BLaER1 treated with 17β-estradiol and CSF1 and Interleukin-3, amounts not matched to agents 10 nM and 100 nM (cell line): ENCODE measurements at regions not wholly inside any gene's neighbourhood (a gene's known extent, or its start where the extent isn't known, plus 50 kb on each side); places are given as distances from the start of the nearest gene placed in this dataset.

ENCODE experiments used
- H3K27ac ChIP-seq, 11 experiments: shearing (Covaris generic); formaldehyde crosslinking; 2 replicates each; pipeline ENCODE4 v1.8.1; 2022
- H3K27me3 ChIP-seq, 11 experiments: shearing (Covaris generic); formaldehyde crosslinking; 2 replicates each; pipeline ENCODE4 v1.8.1; 2022
- H3K36me3 ChIP-seq, 11 experiments: shearing (Covaris generic); formaldehyde crosslinking; 2 replicates each; pipeline ENCODE4 v1.8.1; 2022
- H3K4me1 ChIP-seq, 10 experiments: shearing (Covaris generic); formaldehyde crosslinking; 2 replicates each; pipeline ENCODE4 v1.8.1; 2022
- H3K4me2 ChIP-seq, 11 experiments: shearing (Covaris generic); formaldehyde crosslinking; 2 replicates each; pipeline ENCODE4 v1.8.1; 2022
- H3K4me3 ChIP-seq, 10 experiments: shearing (Covaris generic); formaldehyde crosslinking; 2 replicates each; pipeline ENCODE4 v1.8.1; 2022
- H3K9ac ChIP-seq, 11 experiments: shearing (Covaris generic); formaldehyde crosslinking; 2 replicates each; pipeline ENCODE4 v1.8.1; 2022
- H3K9me3 ChIP-seq, 11 experiments: shearing (Covaris generic); formaldehyde crosslinking; replicated peaks in 1 of 11; 2 replicates each; pipeline ENCODE4 v1.8.1; 2022
- H4K20me1 ChIP-seq, 11 experiments: shearing (Covaris generic); formaldehyde crosslinking; 2 replicates each; pipeline ENCODE4 v1.8.1; 2022
- Cebpa-rat ChIP-seq, 11 experiments: shearing (Covaris generic); IDR thresholded peaks; 2 replicates each; pipeline ENCODE4 v1.8.1; 2022

DNA sequence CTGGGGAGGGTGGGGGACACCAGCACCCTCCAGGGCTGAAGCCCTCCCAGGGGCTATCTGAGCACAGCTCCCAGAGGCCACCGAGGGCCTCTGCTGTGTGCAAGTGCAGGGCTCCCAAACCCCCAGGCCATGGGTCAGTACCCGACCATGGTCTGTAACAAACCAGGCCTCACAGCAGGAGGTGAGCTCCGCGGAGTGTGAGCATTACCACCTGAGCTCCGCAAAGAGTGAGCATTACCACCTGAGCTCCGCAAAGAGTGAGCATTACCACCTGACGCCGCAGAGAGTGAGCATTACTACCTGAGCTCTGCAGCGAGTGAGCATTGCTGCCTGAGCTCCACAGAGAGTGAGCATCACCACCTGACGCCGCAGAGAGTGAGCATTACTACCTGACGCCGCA lies 152.9 kb upstream of the IRX2 start:
- TF ChIP-seq Cebpa-rat (IDR thresholded peaks at IDR 0.05) = no peak
- H3K27ac ChIP-seq = no peak overlapping the region

DNA sequence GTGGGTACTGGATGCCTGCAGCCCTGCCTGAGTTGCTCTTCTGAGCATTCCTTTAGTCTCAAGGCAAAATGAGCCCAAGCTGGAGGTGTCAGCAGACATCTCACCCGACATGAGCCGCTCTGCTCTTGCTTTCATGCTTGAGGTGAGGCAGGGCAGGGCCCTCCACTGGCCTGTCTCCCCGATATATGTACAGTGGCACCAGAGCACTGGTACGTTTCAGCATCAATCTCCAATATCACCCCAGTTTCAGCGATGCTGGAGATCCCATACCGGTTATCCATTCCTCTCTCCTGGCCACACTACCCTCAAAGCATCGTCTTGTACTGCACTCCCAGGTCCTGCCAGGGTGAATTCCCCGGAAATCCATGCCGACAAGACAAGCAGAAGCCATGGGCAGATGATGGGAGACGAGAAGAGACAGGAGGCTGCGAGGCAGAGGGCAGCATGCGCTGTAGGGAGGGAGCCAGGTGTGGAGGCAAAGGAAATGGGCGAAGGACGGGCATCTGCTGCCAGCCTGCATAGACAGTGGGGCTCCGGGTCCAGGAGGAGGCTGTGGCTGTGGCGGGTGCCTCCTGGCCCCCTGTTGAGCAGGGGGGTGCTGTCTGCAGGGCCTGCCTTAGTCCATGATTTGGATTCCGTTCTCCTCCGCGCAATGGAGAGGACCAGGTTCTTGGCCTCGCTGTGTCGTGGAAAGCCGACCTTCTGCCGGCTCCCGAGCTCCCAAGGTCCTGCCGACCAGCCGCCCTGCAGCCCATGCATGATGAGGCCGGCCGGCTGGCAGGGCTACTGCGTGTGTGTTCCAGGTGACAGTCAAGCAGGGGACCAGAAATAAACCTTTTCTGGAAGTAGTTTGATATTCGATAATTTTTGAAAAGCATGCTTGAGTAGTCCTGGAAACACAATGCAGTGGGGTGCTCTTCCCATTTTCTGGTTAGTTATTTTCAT lies 152.2 kb upstream of the IRX2 start:
- H3K27me3 ChIP-seq = no peaks in the 10 kb centered on the region
- no peak for TF ChIP-seq Cebpa-rat (IDR thresholded peaks at IDR 0.05)
- no peaks in the 10 kb centered on the region for H4K20me1 ChIP-seq
- H3K4me1 ChIP-seq = peaks cover 0 to 16% (median 9%) of the 10 kb centered on the region in 10 experiments; a peak in 10 of 20 replicates
- no peak overlapping the region for H3K4me3 ChIP-seq
- H3K9ac ChIP-seq = no peak overlapping the region
- no peak overlapping the region for H3K4me2 ChIP-seq
- H3K9me3 ChIP-seq = no peaks in the 10 kb centered on the region
- no peaks in the 10 kb centered on the region for H3K36me3 ChIP-seq
- H3K27ac ChIP-seq = no peak overlapping the region

More for the DNA sequence above, 152.9 kb upstream of the IRX2 start:
- Histone ChIP-seq H3K4me1 (peaks cover 0 to 16% (median 9%) of the 10 kb centered on the region in 10 experiments; a peak in 10 of 20 replicates), H3K4me2 (no peak overlapping the region), H3K36me3 (no peaks in the 10 kb centered on the region), H3K9ac (no peak overlapping the region), H3K4me3 (no peak overlapping the region), H3K9me3 (no peaks in the 10 kb centered on the region), H4K20me1 (no peaks in the 10 kb centered on the region), H3K27me3 (no peaks in the 10 kb centered on the region)

DNA sequence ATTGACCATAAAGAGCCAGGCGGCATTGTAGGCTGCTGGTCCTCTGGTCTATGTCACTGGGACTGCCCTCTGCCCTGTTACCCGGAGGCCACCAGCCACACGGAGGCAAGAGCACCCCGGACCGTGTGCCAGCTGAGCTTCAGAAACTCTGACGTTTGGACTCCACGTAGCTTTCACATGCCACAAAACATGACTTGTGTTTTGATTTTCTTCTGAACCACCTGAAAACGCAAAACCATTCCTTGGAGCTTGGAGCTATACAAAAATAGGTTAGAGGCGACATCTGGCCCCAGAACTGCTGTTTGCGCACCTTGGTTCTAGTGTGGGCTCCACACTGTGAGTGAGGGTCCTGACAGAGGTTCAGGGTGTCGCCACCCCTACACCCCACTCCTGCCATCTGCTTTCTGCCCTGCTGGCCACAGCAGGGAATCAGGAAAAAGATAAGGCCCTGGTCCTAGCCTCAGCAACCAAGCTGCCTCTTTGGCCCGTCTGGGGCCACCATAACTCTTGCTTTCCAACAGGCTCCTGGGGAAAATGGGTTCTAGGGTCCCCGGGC lies 151.3 kb upstream of the IRX2 start:
- Histone ChIP-seq H4K20me1 (no peaks in the 10 kb centered on the region), H3K4me1 (peaks cover 0 to 16% (median 9%) of the 10 kb centered on the region in 10 experiments; a peak in 10 of 20 replicates), H3K36me3 (no peaks in the 10 kb centered on the region), H3K9ac (no peak overlapping the region), H3K27me3 (no peaks in the 10 kb centered on the region), H3K9me3 (no peaks in the 10 kb centered on the region), H3K27ac (no peak overlapping the region), H3K4me2 (no peak overlapping the region), H3K4me3 (no peak overlapping the region)
- no peak for TF ChIP-seq Cebpa-rat (IDR thresholded peaks at IDR 0.05)

DNA sequence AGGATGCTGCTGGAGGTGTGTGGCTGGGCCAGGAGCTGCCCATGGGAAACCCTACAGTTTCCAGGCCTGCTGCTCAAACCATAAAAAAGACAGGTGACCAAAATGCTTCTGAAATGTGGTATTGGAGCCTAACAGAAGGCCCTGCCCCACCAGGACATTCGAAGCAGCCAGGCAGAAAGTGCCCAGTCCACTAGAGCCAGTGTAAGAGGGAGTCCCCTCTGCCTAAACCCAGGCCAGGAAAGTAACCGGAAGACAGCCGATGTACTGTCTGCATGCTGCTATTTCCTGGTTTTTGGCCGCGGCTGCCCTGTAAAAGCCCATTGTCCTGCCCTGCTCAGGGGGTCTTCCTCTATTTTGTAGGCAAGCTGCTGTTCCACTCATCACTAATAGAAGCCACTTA lies 150.7 kb upstream of the IRX2 start:
- H3K9me3 ChIP-seq = no peaks in the 10 kb centered on the region
- no peaks in the 10 kb centered on the region for H3K27me3 ChIP-seq
- no peaks in the 10 kb centered on the region for H4K20me1 ChIP-seq
- peak overlapping the region in 4 of 11 experiments; percentile 11 to 39 (median 30); a peak in 3 of 22 replicates for H3K4me2 ChIP-seq
- H3K36me3 ChIP-seq = no peaks in the 10 kb centered on the region
- H3K27ac ChIP-seq = no peak overlapping the region
- no peak for TF ChIP-seq Cebpa-rat (IDR thresholded peaks at IDR 0.05)
- H3K9ac ChIP-seq = no peak overlapping the region
- peaks cover 0 to 16% (median 9%) of the 10 kb centered on the region in 10 experiments; a peak in 10 of 20 replicates for H3K4me1 ChIP-seq
- no peak overlapping the region for H3K4me3 ChIP-seq

DNA sequence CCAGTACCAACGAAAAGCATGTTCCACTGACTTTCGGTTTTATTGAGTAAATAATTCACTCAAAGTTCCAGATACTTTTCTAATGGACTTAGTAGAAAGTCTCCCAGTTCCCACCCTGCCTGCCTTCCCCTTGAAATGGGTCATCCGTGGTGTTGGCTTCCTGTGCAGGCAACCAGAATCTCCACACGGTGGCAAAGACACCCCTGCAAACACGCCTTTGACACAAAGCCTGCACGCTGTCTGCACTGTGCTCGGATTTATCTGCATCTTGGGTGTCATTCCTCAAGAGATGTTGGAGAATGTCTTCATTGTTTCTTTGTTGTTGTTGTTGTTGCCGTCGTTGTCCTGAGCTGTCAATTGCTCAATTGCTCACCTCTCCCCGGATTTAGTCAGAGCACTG lies 150.0 kb upstream of the IRX2 start:
- H4K20me1 ChIP-seq = no peaks in the 10 kb centered on the region
- peak overlapping the region in 5 of 11 experiments; percentile 11 to 39 (median 32); a peak in 8 of 22 replicates for H3K4me2 ChIP-seq
- no peaks in the 10 kb centered on the region for H3K36me3 ChIP-seq
- peak overlapping the region in 1 of 11 experiments; percentile 2; a peak in 1 of 22 replicates for H3K9ac ChIP-seq
- H3K9me3 ChIP-seq = no peaks in the 10 kb centered on the region
- peaks cover 0 to 16% (median 9%) of the 10 kb centered on the region in 10 experiments; a peak in 10 of 20 replicates for H3K4me1 ChIP-seq
- TF ChIP-seq Cebpa-rat (IDR thresholded peaks at IDR 0.05) = no peak
- H3K27ac ChIP-seq = no peak overlapping the region
- no peaks in the 10 kb centered on the region for H3K27me3 ChIP-seq
- no peak overlapping the region for H3K4me3 ChIP-seq

DNA sequence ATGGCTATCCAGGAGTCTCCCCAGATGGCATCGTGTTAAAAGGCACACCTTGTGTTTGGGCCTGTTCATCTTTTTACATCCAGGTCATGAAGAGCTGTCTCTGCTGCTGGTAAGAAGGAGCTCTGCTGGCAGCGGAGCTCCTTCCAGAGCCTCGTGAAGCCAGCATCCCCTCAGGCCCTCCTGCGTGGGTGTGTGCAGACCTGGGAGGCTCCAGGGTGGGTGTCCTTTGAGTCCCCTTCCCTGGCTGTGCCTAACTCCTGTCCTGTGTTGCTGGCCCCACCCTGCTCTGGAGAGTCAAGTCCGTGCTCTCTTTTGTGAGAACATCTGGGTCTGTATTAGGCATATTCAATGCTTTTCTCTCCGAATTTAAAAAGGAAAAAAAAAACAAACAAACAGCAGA lies 149.6 kb upstream of the IRX2 start:
- peak overlapping the region in 6 of 11 experiments; percentile 11 to 39 (median 30); a peak in 8 of 22 replicates for H3K4me2 ChIP-seq
- H3K4me1 ChIP-seq = peaks cover 0 to 16% (median 9%) of the 10 kb centered on the region in 10 experiments; a peak in 10 of 20 replicates
- H4K20me1 ChIP-seq = no peaks in the 10 kb centered on the region
- no peak for TF ChIP-seq Cebpa-rat (IDR thresholded peaks at IDR 0.05)
- H3K9ac ChIP-seq = peak overlapping the region in 1 of 11 experiments; percentile 2; a peak in 1 of 22 replicates
- H3K27me3 ChIP-seq = no peaks in the 10 kb centered on the region
- H3K9me3 ChIP-seq = no peaks in the 10 kb centered on the region
- no peak overlapping the region for H3K27ac ChIP-seq
- no peaks in the 10 kb centered on the region for H3K36me3 ChIP-seq
- H3K4me3 ChIP-seq = no peak overlapping the region

DNA sequence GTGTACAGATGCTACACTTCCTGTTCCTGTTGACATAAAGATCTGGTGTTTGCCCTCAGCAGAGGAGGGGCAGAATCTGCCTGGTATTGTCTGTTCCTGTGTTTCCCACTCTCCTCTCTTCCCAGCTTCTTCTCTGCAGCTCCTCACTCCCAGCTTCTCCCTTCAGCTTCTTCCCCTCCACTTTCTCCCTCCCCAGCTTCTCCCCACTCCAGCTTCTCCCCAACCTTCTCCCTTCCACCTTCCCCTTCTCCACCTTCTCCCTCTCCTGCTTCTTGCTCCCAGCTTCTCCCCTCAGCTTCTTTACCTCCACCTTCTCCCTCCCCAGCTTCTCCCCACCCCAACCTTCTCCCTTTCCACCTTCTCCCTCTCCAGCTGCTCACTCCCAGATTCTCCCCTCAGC lies 148.9 kb upstream of the IRX2 start:
- no peaks in the 10 kb centered on the region for H3K36me3 ChIP-seq
- H3K27me3 ChIP-seq = no peaks in the 10 kb centered on the region
- H3K4me1 ChIP-seq = peaks cover 0 to 16% (median 9%) of the 10 kb centered on the region in 10 experiments; a peak in 10 of 20 replicates
- no peak overlapping the region for H3K4me3 ChIP-seq
- H4K20me1 ChIP-seq = no peaks in the 10 kb centered on the region
- no peak overlapping the region for H3K9ac ChIP-seq
- TF ChIP-seq Cebpa-rat (IDR thresholded peaks at IDR 0.05) = no peak
- no peak overlapping the region; a peak in 1 of 22 replicates for H3K4me2 ChIP-seq
- no peak overlapping the region for H3K27ac ChIP-seq
- H3K9me3 ChIP-seq = no peaks in the 10 kb centered on the region

DNA sequence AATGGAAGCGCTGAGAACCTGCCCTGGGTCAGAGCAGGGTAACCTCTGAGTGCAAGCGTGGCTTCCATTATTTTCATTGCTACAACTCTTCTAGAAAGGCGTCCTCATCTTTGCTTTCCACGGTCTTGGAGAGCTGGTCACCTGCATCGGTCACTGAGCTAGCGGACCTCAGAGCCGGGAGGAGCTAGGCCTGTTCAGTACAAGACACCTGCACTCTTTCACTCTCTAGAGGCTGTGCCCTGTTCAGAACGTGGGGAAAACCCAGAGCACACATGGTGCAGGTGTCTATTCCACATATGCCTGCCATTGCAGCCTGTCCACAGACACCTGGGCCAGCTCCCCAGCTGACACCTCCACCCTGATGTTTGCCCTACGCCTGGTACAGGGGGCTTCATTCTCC lies 147.8 kb upstream of the IRX2 start:
- Histone ChIP-seq H3K9me3 (no peaks in the 10 kb centered on the region), H3K9ac (no peak overlapping the region), H3K4me3 (no peak overlapping the region), H3K4me1 (peaks cover 0 to 16% (median 9%) of the 10 kb centered on the region in 10 experiments; a peak in 10 of 20 replicates), H3K36me3 (no peaks in the 10 kb centered on the region), H3K4me2 (no peak overlapping the region), H3K27me3 (no peaks in the 10 kb centered on the region), H4K20me1 (no peaks in the 10 kb centered on the region), H3K27ac (no peak overlapping the region)
- TF ChIP-seq Cebpa-rat (IDR thresholded peaks at IDR 0.05) = no peak

DNA sequence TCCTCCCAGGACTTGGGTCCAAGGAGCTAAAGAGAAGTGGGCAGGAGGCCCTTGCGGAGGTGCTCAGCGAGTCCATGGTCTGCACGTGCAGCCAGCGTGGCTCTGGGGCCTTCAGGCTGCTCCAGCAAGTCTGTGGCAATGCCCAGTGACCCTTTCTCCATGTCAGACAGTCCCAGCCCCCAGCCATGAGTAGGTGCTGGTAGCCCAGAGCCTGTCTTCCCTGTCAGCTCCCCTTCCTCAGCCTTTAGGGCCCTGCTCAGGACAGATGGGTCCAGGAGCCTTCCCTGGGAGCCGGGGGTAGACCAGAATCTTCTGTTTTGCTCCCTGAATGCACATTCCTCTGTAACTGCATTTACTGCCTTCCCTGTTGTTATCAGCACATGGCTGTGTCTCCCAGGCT lies 147.2 kb upstream of the IRX2 start:
- Histone ChIP-seq H3K9ac (no peak overlapping the region), H3K4me2 (no peak overlapping the region), H3K9me3 (no peaks in the 10 kb centered on the region), H3K36me3 (no peaks in the 10 kb centered on the region), H3K4me3 (no peak overlapping the region), H3K4me1 (peaks cover 0 to 16% (median 9%) of the 10 kb centered on the region in 10 experiments; a peak in 10 of 20 replicates), H4K20me1 (no peaks in the 10 kb centered on the region), H3K27me3 (no peaks in the 10 kb centered on the region), H3K27ac (no peak overlapping the region)
- TF ChIP-seq Cebpa-rat (IDR thresholded peaks at IDR 0.05) = no peak
